Panc1 (cell line): ENCODE measurements at regions not wholly inside any gene's neighbourhood (a gene's known extent, or its start where the extent isn't known, plus 50 kb on each side); places are given as distances from the start of the nearest gene placed in this dataset.

Source experiments
- ATAC-seq: fragments of 200-7000 bp; cut with Tn5 transposase; 2 replicates; pipeline ENCODE4 v1.9.1; 2020; ENCODE audit warnings: mild to moderate bottlenecking, moderate library complexity
- BruUV-seq: library from RNA; stranded (reverse); fragments of 400-500 nt; replicated peaks from 2 replicates; lab custom pipeline; 2021; lab: Mats Ljungman, UMichigan
- CTCF ChIA-PET: fragments of 300-600 bp; sonication (Branson Sonifier 250); formaldehyde crosslinking; loops from one replicate; lab custom pipeline; 2022; ENCODE audit warnings: antibody characterized with exemption; lab: Charles Lee
- POLR2A ChIA-PET: fragments of 300-600 bp; sonication (Branson Sonifier 250); formaldehyde crosslinking; loops from one replicate; lab custom pipeline; 2022; ENCODE audit warnings: antibody characterized with exemption; lab: Charles Lee
- DNase-seq: peaks from one replicate; pipeline ENCODE4 v3.0.0-alpha.2; 2010; ENCODE audit warnings: low read depth, low spot score
- H3K27ac ChIP-seq: 2 replicates; pipeline ENCODE4 v1.5.1; 2011; ENCODE audit warnings: mild to moderate bottlenecking, low read length, inconsistent platforms
- H3K27me3 ChIP-seq: fragments of 200-500 bp; sonication (Bioruptor generic); 2 replicates; pipeline ENCODE4 v1.6.0; 2014; ENCODE audit warnings: low read length, inconsistent platforms; ENCODE audit not compliant: control insufficient read depth, insufficient read depth
- H3K36me3 ChIP-seq: fragments of 200-500 bp; sonication (Bioruptor generic); 2 replicates; pipeline ENCODE4 v1.5.1; 2014; ENCODE audit warnings: inconsistent platforms, mild to moderate bottlenecking, low read length, moderate library complexity; ENCODE audit not compliant: control insufficient read depth, insufficient read depth
- H3K4me1 ChIP-seq: 2 replicates; pipeline ENCODE4 v1.5.1; 2011; ENCODE audit warnings: inconsistent platforms, mild to moderate bottlenecking, low read length, moderate library complexity; ENCODE audit not compliant: control insufficient read depth, insufficient read depth
- H3K4me3 ChIP-seq, 2 experiments: 2 replicates each; pipeline ENCODE4 v1.5.1; 2011 to 2012; ENCODE audit warnings: low read depth in 2 of 2, low read length in 2 of 2, mild to moderate bottlenecking in 2 of 2, inconsistent platforms in 1 of 2, moderate library complexity in 1 of 2
- H3K9me3 ChIP-seq: fragments of 200-500 bp; sonication (Bioruptor generic); 2 replicates; pipeline ENCODE4 v1.5.1; 2014; ENCODE audit warnings: low read depth, mild to moderate bottlenecking, inconsistent platforms, low read length, moderate library complexity; ENCODE audit not compliant: control insufficient read depth, insufficient read depth
- CTCF ChIP-seq: fragments of 450-650 bp; IDR thresholded peaks from 2 replicates; pipeline ENCODE4 v1.5.1; 2017; ENCODE audit warnings: mild to moderate bottlenecking
- POLR2AphosphoS5 ChIP-seq: IDR thresholded peaks from 2 replicates; pipeline ENCODE4 v1.6.1; 2012; ENCODE audit warnings: mild to moderate bottlenecking, low read depth, low read length, moderate library complexity
- SIN3A ChIP-seq: IDR thresholded peaks from 2 replicates; pipeline ENCODE4 v1.6.1; 2012; ENCODE audit warnings: low read depth, mild to moderate bottlenecking, low read length, moderate library complexity, borderline replicate concordance; ENCODE audit not compliant: insufficient read depth
- TCF7L2 ChIP-seq: IDR thresholded peaks from 2 replicates; pipeline ENCODE4 v1.6.1; 2011; ENCODE audit warnings: mild to moderate bottlenecking, low read depth, low read length, inconsistent platforms
- in situ Hi-C: cut with HindIII; loops from 2 replicates; pipeline ENCODE4 v1.10.0; 2016; ENCODE audit warnings: low sequenced_read_pairs, low pct_unique_long_range_greater_than_20kb
- intact Hi-C: fragments of 100-400 bp; cut with micrococcal nuclease; formaldehyde crosslinking; loops from one replicate; pipeline ENCODE4 v1.10.0; 2022; ENCODE audit not compliant: unreplicated experiment
- TF ChIP-seq, protein P1 (sequence below), 2 experiments: IDR thresholded peaks; 2 replicates each; pipeline ENCODE4 v1.6.1; 2011 to 2012; ENCODE audit warnings: low read depth in 2 of 2, control low read depth in 1 of 2, low read length in 1 of 2, mild to moderate bottlenecking in 1 of 2, moderate library complexity in 1 of 2; ENCODE audit not compliant: insufficient read depth in 1 of 2

DNA sequence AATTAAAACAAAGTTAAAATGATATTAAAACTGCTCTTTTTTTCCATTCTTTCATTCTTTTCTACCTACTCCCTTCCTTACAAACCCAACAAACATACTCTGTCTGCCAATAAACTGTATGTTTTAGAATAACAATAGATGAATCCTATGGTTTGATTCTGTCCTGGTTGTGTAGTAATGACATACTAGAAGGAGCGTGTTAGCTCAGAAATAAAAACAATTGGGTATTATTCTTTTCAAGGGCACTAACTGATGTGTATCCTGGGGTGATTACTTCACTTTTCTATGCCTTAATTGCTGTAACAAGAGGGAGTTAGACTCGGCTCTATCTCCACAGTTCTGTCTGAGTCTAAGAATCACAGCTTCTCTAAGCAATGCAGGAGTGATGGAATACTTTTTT, 194.4 kb downstream of the GIPC2 start:
- intact Hi-C loops (no loop called here), in situ Hi-C loops (no loop called here)
- TF ChIP-seq SIN3A (no peak), TCF7L2 (no peak), CTCF (no peak), POLR2AphosphoS5 (no peak)
- TF ChIP-seq, protein P1, sequence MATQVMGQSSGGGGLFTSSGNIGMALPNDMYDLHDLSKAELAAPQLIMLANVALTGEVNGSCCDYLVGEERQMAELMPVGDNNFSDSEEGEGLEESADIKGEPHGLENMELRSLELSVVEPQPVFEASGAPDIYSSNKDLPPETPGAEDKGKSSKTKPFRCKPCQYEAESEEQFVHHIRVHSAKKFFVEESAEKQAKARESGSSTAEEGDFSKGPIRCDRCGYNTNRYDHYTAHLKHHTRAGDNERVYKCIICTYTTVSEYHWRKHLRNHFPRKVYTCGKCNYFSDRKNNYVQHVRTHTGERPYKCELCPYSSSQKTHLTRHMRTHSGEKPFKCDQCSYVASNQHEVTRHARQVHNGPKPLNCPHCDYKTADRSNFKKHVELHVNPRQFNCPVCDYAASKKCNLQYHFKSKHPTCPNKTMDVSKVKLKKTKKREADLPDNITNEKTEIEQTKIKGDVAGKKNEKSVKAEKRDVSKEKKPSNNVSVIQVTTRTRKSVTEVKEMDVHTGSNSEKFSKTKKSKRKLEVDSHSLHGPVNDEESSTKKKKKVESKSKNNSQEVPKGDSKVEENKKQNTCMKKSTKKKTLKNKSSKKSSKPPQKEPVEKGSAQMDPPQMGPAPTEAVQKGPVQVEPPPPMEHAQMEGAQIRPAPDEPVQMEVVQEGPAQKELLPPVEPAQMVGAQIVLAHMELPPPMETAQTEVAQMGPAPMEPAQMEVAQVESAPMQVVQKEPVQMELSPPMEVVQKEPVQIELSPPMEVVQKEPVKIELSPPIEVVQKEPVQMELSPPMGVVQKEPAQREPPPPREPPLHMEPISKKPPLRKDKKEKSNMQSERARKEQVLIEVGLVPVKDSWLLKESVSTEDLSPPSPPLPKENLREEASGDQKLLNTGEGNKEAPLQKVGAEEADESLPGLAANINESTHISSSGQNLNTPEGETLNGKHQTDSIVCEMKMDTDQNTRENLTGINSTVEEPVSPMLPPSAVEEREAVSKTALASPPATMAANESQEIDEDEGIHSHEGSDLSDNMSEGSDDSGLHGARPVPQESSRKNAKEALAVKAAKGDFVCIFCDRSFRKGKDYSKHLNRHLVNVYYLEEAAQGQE (IDR thresholded peaks at IDR 0.05; ENCODE audit: insufficient read depth in 1 of 2, low read depth in 2 of 2, low read length in 1 of 2) = no peak
- CTCF ChIA-PET = no interaction called here
- Histone ChIP-seq H3K27me3 (no peaks in the 10 kb centered on the region), H3K27ac (no peak overlapping the region), H3K9me3 (no peaks in the 10 kb centered on the region), H3K36me3 (no peaks in the 10 kb centered on the region), H3K4me3 (no peak overlapping the region), H3K4me1 (no peaks in the 10 kb centered on the region)
- no TSS peak for BruUV-seq
- DNase-seq (no peak), ATAC-seq (no peak)
- POLR2A ChIA-PET = no interaction called here

GRCh38 chr1:78240755-78241154, 195.0 kb downstream of the GIPC2 start:
- CTCF ChIA-PET = no interaction called here
- no TSS peak for BruUV-seq
- TF ChIP-seq POLR2AphosphoS5 (no peak), SIN3A (no peak), CTCF (no peak), TCF7L2 (no peak)
- TF ChIP-seq, protein P1 (IDR thresholded peaks at IDR 0.05; ENCODE audit: insufficient read depth in 1 of 2, low read depth in 2 of 2, low read length in 1 of 2) = no peak
- in situ Hi-C loops = no loop called here
- no peaks in the 10 kb centered on the region for H3K9me3 ChIP-seq
- intact Hi-C loops = no loop called here
- H3K4me3 ChIP-seq = no peak overlapping the region
- ATAC-seq (no peak), DNase-seq (no peak)
- POLR2A ChIA-PET = no interaction called here
- H3K27ac ChIP-seq = no peak overlapping the region
- no peaks in the 10 kb centered on the region for H3K27me3 ChIP-seq
- H3K4me1 ChIP-seq = no peaks in the 10 kb centered on the region
- H3K36me3 ChIP-seq = no peaks in the 10 kb centered on the region
